Psoas muscle (tissue), 7 donors: ENCODE measurements at regions not wholly inside any gene's neighbourhood (a gene's known extent, or its start where the extent isn't known, plus 50 kb on each side); places are given as distances from the start of the nearest gene placed in this dataset.
"Not testable (repeated sequence)": the region's sequence is repeated elsewhere in the genome, so short reads cannot be mapped to it uniquely, and the experiment has no call there.

ENCODE experiments used
- ATAC-seq, 4 donors: fragments of 200-7000 bp; cut with Tn5 transposase; one replicate each; pipeline ENCODE4 v1.9.1; 2020; ENCODE audit warnings: moderate library complexity in 3 of 4, mild to moderate bottlenecking in 2 of 4
- DNase-seq, 2 donors: peaks; one replicate each; pipeline ENCODE4 v3.0.0-alpha.2; 2020
- H3K27ac ChIP-seq: fragments of 200-600 bp; one replicate; pipeline ENCODE4 v1.8.0; 2022
- H3K27me3 ChIP-seq, 3 donors: fragments of 200-600 bp in 1 of 3; one replicate each; pipeline versions ENCODE4 v1.6.1 to v1.8.0; 2013 to 2022; ENCODE audit warnings: low read length in 2 of 3, mild to moderate bottlenecking in 2 of 3, moderate library complexity in 1 of 3; ENCODE audit not compliant: insufficient read depth in 3 of 3
- H3K36me3 ChIP-seq, 2 donors: fragments of 200-600 bp in 1 of 2; one replicate each; pipeline versions ENCODE4 v1.6.1 to v1.8.0; 2013 to 2022; ENCODE audit warnings: low read depth in 1 of 2, mild to moderate bottlenecking in 1 of 2, moderate library complexity in 1 of 2; ENCODE audit not compliant: insufficient read depth in 1 of 2
- H3K4me1 ChIP-seq: fragments of 200-600 bp; one replicate; pipeline ENCODE4 v1.8.0; 2022
- H3K4me3 ChIP-seq: fragments of 200-600 bp; one replicate; pipeline ENCODE4 v1.8.0; 2022; ENCODE audit warnings: mild to moderate bottlenecking
- H3K9me3 ChIP-seq: fragments of 200-600 bp; one replicate; pipeline ENCODE4 v1.8.0; 2022
- WGBS, 3 donors: extraction: QIAGEN DNeasy Blood & Tissue Kit; methylation state at CpG; one replicate each; pipeline versions ENCODE4 v1.1.6 to v1.1.7; 2013; 5-methylcytosine and 5-hydroxymethylcytosine counted together
- intact Hi-C, 2 donors: fragments of 100-400 bp; cut with DNase I; formaldehyde crosslinking; loops; one replicate each; pipeline versions ENCODE4 v1.11.0 to v1.14.2; 2022
- TF ChIP-seq, protein P1 (sequence below): fragments of 200-600 bp; IDR thresholded peaks from one replicate; pipeline ENCODE4 v1.8.0; 2022; ENCODE audit warnings: antibody characterized with exemption
- donor health status: healthy with polysubstance abuse.
- donor health status: DM: no; HTN: no; CAD: no; lungs with moderate emphysema.
- donor health status: Bipolar disorder and iron deficiency.
- donor health status: healthy.
- donor health status: DM: yes; HTN: yes; CAD: no.
- donor health status: DM: no; HTN: no; CAD: no.
- donor health status: DM: yes; HTN: yes; CAD: no.

DNA sequence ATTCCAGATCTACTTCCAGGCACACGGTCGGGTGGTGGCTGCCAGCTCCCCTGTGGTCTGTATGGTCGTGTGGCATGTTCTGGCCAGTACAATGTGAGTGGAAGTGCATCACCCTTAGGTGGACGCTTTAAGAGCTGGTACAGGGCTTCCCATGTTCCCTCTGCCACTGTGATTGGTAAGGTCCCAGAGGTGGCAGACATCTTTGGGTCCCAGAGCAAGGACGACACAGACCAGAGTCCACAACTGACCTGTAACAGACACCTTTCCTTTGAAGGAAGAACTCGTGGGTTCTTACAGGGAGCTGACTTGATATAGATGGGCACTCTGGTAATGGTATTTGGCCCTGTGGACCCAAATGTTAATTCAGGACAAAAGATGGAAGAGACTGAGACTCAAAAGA, 90.0 kb upstream of the GDNF start:
- no peak overlapping the region for H3K4me3 ChIP-seq
- H3K27ac ChIP-seq, result no peak overlapping the region
- 75 to 83% (median 77%) methylated on average over 6 of the region's 6 CpGs for WGBS, 3 donors
- no peaks in the 10 kb centered on the region for H3K27me3 ChIP-seq
- ATAC-seq (no peak), DNase-seq (no peak)
- intact Hi-C loops, result no loop called here
- TF ChIP-seq, protein P1, sequence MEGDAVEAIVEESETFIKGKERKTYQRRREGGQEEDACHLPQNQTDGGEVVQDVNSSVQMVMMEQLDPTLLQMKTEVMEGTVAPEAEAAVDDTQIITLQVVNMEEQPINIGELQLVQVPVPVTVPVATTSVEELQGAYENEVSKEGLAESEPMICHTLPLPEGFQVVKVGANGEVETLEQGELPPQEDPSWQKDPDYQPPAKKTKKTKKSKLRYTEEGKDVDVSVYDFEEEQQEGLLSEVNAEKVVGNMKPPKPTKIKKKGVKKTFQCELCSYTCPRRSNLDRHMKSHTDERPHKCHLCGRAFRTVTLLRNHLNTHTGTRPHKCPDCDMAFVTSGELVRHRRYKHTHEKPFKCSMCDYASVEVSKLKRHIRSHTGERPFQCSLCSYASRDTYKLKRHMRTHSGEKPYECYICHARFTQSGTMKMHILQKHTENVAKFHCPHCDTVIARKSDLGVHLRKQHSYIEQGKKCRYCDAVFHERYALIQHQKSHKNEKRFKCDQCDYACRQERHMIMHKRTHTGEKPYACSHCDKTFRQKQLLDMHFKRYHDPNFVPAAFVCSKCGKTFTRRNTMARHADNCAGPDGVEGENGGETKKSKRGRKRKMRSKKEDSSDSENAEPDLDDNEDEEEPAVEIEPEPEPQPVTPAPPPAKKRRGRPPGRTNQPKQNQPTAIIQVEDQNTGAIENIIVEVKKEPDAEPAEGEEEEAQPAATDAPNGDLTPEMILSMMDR, result no peak
- H3K4me1 ChIP-seq, result no peaks in the 10 kb centered on the region
- no peaks in the 10 kb centered on the region for H3K9me3 ChIP-seq
- no peaks in the 10 kb centered on the region for H3K36me3 ChIP-seq

DNA sequence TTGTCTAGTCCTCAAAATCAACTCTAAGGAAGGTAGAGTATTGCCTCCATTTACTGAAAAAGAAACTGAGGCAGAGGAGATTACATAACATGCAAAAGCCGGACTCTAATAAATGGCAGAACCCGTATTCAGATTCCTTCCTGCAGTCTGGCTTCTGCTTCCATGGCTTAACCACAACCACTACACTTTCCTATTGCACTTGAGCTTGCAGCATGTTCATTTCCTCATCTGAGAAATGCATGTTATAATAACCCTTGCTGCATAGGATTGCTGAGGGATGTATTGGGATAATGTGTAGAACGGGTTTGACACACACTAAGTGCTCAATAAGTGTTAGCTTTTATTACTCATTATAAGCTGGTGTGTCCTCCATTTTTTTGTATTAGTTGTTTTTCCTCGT, 87.9 kb upstream of the GDNF start:
- H3K27ac ChIP-seq, H3K4me3 ChIP-seq, H3K27me3 ChIP-seq, intact Hi-C loops, DNase-seq, H3K36me3 ChIP-seq, H3K9me3 ChIP-seq, H3K4me1 ChIP-seq, ATAC-seq: not testable (repeated sequence)
- WGBS, 3 donors, result 76 to 81% (median 76%) methylated on average over 2 of the region's 4 CpGs

DNA sequence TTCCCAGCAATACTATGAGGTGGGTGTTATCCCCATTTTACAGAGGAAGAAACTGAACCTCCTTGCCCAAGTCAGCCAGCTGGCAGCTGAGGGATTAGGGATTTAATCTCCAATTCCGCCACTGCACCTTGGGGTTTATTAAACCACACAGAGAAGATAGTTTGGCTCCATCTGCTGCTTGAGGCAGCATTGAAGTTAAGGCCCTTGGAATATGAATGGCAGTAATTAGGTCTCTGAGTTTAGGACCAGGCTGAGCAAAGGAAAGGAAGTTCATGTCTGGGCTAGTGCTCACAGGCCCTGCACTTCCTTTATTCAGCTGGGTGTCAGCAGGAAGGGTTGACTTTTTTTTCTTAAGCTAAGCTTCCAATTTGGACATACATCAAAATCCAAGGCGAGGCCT, 86.9 kb upstream of the GDNF start:
- Histone ChIP-seq H3K4me3 (no peak overlapping the region), H3K4me1 (no peaks in the 10 kb centered on the region), H3K36me3 (no peaks in the 10 kb centered on the region), H3K9me3 (no peaks in the 10 kb centered on the region), H3K27me3 (no peaks in the 10 kb centered on the region), H3K27ac (no peak overlapping the region)
- TF ChIP-seq, protein P1, result no peak
- DNase-seq (no peak), ATAC-seq (no peak)
- intact Hi-C loops, result no loop called here
- WGBS, 3 donors, result 69 to 74% (median 69%) methylated on average over 2 of the region's 2 CpGs

DNA sequence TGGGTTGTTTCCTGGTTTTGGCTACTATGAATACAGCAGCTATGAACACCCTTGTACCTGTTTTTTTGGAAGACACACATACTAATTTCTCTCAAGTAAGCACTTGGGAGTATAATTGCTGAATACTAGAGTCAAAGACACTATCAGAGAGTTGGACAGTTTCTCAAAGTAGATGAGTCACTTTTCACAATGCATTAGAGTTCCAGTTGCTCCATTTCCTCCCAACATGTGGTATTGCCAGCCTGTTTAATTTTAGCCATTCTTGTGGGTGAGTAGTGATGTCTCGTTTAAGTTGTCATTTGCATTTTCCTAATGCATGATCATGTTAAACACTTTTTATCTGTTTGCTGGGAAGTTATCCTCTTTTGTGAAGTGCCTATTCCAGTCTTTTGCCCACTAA, 81.6 kb upstream of the GDNF start:
- DNase-seq (no peak), ATAC-seq (no peak)
- WGBS, 3 donors, result 86 to 89% (median 88%) methylated on average over 1 of the region's 1 CpG
- TF ChIP-seq, protein P1, result no peak
- intact Hi-C loops, result no loop called here
- Histone ChIP-seq H3K27ac (no peak overlapping the region), H3K9me3 (no peaks in the 10 kb centered on the region), H3K27me3 (no peaks in the 10 kb centered on the region), H3K36me3 (no peaks in the 10 kb centered on the region), H3K4me1 (no peaks in the 10 kb centered on the region), H3K4me3 (no peak overlapping the region)

DNA sequence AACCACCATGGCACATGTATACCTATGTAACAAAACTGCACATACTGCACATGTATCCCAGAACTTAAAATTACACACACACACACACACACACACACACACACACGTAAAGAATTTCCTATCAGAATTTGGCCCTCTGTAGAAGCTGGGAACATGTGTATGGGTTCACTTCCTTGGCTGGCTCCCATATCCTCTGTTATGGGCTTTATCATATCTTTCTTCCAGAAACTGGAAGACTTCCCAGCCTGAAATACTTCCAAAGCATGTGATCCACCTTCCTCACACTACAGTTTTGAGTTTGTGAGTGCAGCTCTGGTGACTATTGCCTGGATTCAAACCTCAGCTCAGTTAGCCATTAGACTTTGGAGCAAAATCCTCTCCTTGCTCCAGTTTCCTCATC, 78.6 kb upstream of the GDNF start:
- WGBS, 3 donors, result 27 to 61% (median 45%) methylated on average over 1 of the region's 1 CpG
- Histone ChIP-seq H3K27ac (no peak overlapping the region), H3K9me3 (no peaks in the 10 kb centered on the region), H3K4me1 (no peaks in the 10 kb centered on the region), H3K27me3 (no peaks in the 10 kb centered on the region), H3K36me3 (no peaks in the 10 kb centered on the region), H3K4me3 (no peak overlapping the region)
- intact Hi-C loops, result no loop called here
- TF ChIP-seq, protein P1, result no peak
- no peak for DNase-seq
- ATAC-seq, result no peak
